H9 (cell line): ENCODE measurements at regions not wholly inside any gene's neighbourhood (a gene's known extent, or its start where the extent isn't known, plus 50 kb on each side); places are given as distances from the start of the nearest gene placed in this dataset.

Experiments used
- DNase-seq: peaks from one replicate; pipeline ENCODE4 v3.0.0-alpha.2; 2017
- H2AFZ ChIP-seq: one replicate; pipeline ENCODE4 v1.6.1; 2013; ENCODE audit warnings: mild to moderate bottlenecking, low read length, control low read depth, moderate library complexity
- H2AK5ac ChIP-seq: 2 replicates; pipeline ENCODE4 v1.6.1; 2013; ENCODE audit warnings: low read length, control low read depth, mixed read lengths; ENCODE audit not compliant: insufficient read length
- H2BK120ac ChIP-seq: one replicate; pipeline ENCODE4 v1.6.1; 2013; ENCODE audit warnings: low read depth, mild to moderate bottlenecking, low read length, control low read depth, inconsistent platforms; ENCODE audit not compliant: poor library complexity, severe bottlenecking
- H2BK12ac ChIP-seq: 2 replicates; pipeline ENCODE4 v1.6.1; 2013; ENCODE audit warnings: low read length, control low read depth, mixed read lengths, low read depth; ENCODE audit not compliant: insufficient read length
- H2BK15ac ChIP-seq: 2 replicates; pipeline ENCODE4 v1.6.1; 2013; ENCODE audit warnings: low read depth, low read length, control low read depth
- H2BK20ac ChIP-seq: one replicate; pipeline ENCODE4 v1.6.1; 2013; ENCODE audit warnings: low read depth, mild to moderate bottlenecking, low read length, control low read depth, inconsistent platforms; ENCODE audit not compliant: poor library complexity, severe bottlenecking
- H2BK5ac ChIP-seq: 2 replicates; pipeline ENCODE4 v1.6.1; 2013; ENCODE audit warnings: low read length, control low read depth, mixed read lengths; ENCODE audit not compliant: insufficient read length
- H3K14ac ChIP-seq: 2 replicates; pipeline ENCODE4 v1.6.1; 2013; ENCODE audit warnings: low read length, control low read depth; ENCODE audit not compliant: insufficient read depth
- H3K18ac ChIP-seq: 2 replicates; pipeline ENCODE4 v1.6.1; 2013; ENCODE audit warnings: low read depth, mild to moderate bottlenecking, mixed read lengths, low read length, control low read depth; ENCODE audit not compliant: insufficient read length
- H3K23ac ChIP-seq: 2 replicates; pipeline ENCODE4 v1.6.1; 2013; ENCODE audit warnings: low read length, control low read depth, mixed read lengths, low read depth; ENCODE audit not compliant: insufficient read length
- H3K23me2 ChIP-seq: 2 replicates; pipeline ENCODE4 v1.6.1; 2013; ENCODE audit warnings: low read depth, mild to moderate bottlenecking, mixed read lengths, low read length, control low read depth; ENCODE audit not compliant: insufficient read length, poor library complexity, severe bottlenecking
- H3K27ac ChIP-seq: 2 replicates; pipeline ENCODE4 v1.5.1; 2013; ENCODE audit warnings: low read length, control low read depth, mixed read lengths, low read depth; ENCODE audit not compliant: insufficient read length
- H3K27me3 ChIP-seq: 2 replicates; pipeline ENCODE4 v1.6.1; 2013; ENCODE audit warnings: low read length, control low read depth, inconsistent platforms; ENCODE audit not compliant: insufficient read depth
- H3K4ac ChIP-seq: 2 replicates; pipeline ENCODE4 v1.6.1; 2013; ENCODE audit warnings: low read depth, mild to moderate bottlenecking, control low read depth, inconsistent platforms, low read length, moderate library complexity
- H3K4me1 ChIP-seq: 2 replicates; pipeline ENCODE4 v1.6.1; 2013; ENCODE audit warnings: low read length, control low read depth, inconsistent platforms; ENCODE audit not compliant: insufficient read depth
- H3K4me2 ChIP-seq: 2 replicates; pipeline ENCODE4 v1.6.1; 2013; ENCODE audit warnings: low read length, control low read depth, mixed read lengths; ENCODE audit not compliant: insufficient read length, insufficient read depth
- H3K56ac ChIP-seq: 2 replicates; pipeline ENCODE4 v1.6.1; 2013; ENCODE audit warnings: low read depth, mild to moderate bottlenecking, mixed read lengths, low read length, control low read depth; ENCODE audit not compliant: insufficient read length
- H3K79me1 ChIP-seq: 2 replicates; pipeline ENCODE4 v1.6.1; 2013; ENCODE audit warnings: low read depth, mild to moderate bottlenecking, moderate library complexity, low read length, control low read depth, inconsistent platforms; ENCODE audit not compliant: insufficient read depth, poor library complexity, severe bottlenecking
- H3K79me2 ChIP-seq: 2 replicates; pipeline ENCODE4 v1.6.1; 2013; ENCODE audit warnings: low read length, control low read depth, inconsistent platforms; ENCODE audit not compliant: insufficient read depth
- H3K9ac ChIP-seq: 2 replicates; pipeline ENCODE4 v1.6.1; 2013; ENCODE audit warnings: low read length, control low read depth, mixed read lengths; ENCODE audit not compliant: insufficient read length; ENCODE audit errors: extremely low read depth
- H3K9me3 ChIP-seq: one replicate; pipeline ENCODE4 v1.6.1; 2013; ENCODE audit warnings: low read depth, low read length, inconsistent platforms; ENCODE audit not compliant: control insufficient read depth
- H3T11ph ChIP-seq: one replicate; pipeline ENCODE4 v1.6.1; 2013; ENCODE audit warnings: mild to moderate bottlenecking, low read length, control low read depth, inconsistent platforms
- H4K20me1 ChIP-seq: one replicate; pipeline ENCODE4 v1.6.1; 2013; ENCODE audit not compliant: control insufficient read depth, insufficient read length, insufficient read depth
- H4K5ac ChIP-seq: 2 replicates; pipeline ENCODE4 v1.6.1; 2013; ENCODE audit warnings: low read depth, mild to moderate bottlenecking, mixed read lengths, low read length, control low read depth; ENCODE audit not compliant: insufficient read length
- H4K8ac ChIP-seq: replicated peaks from 2 replicates; pipeline ENCODE4 v1.6.1; 2013; ENCODE audit warnings: low read length, control low read depth, mixed read lengths, low read depth; ENCODE audit not compliant: insufficient read length
- H4K91ac ChIP-seq: 2 replicates; pipeline ENCODE4 v1.6.1; 2013; ENCODE audit warnings: low read depth, mild to moderate bottlenecking, moderate library complexity, mixed read lengths, low read length, control low read depth; ENCODE audit not compliant: insufficient read length
- H3K27ac Mint-ChIP-seq, 3 experiments: 2 replicates in 2 of 3; 3 replicates in 1 of 3; pipeline ENCODE4 v1.8.0; 2020 to 2021; ENCODE audit warnings: mixed read lengths in 3 of 3, mild to moderate bottlenecking in 1 of 3, moderate library complexity in 1 of 3
- H3K27me3 Mint-ChIP-seq: 2 replicates; pipeline ENCODE4 v1.8.0; 2021; ENCODE audit warnings: low read depth, mild to moderate bottlenecking, moderate library complexity, mixed read lengths
- H3K36me3 Mint-ChIP-seq, 3 experiments: 2 replicates in 2 of 3; 3 replicates in 1 of 3; pipeline ENCODE4 v1.8.0; 2020 to 2021; ENCODE audit warnings: low read depth in 3 of 3, mixed read lengths in 3 of 3; ENCODE audit not compliant: insufficient read depth in 1 of 3
- H3K4me1 Mint-ChIP-seq, 2 experiments: 2 replicates each; pipeline ENCODE4 v1.8.0; 2020; ENCODE audit warnings: mixed read lengths in 2 of 2
- H3K4me3 Mint-ChIP-seq, 2 experiments: 2 replicates in 1 of 2; 3 replicates in 1 of 2; pipeline ENCODE4 v1.8.0; 2020 to 2021; ENCODE audit warnings: mild to moderate bottlenecking in 2 of 2, mixed read lengths in 2 of 2, moderate library complexity in 1 of 2
- H3K9me3 Mint-ChIP-seq, 2 experiments: 2 replicates in 1 of 2; 3 replicates in 1 of 2; pipeline ENCODE4 v1.8.0; 2020; ENCODE audit warnings: mild to moderate bottlenecking in 2 of 2, mixed read lengths in 2 of 2, moderate library complexity in 1 of 2
- CTCF ChIP-seq: fragments of 200-600 bp; sonication (generic); conservative IDR thresholded peaks from 3 replicates; pipeline ENCODE4 v1.8.0; 2021; ENCODE audit warnings: antibody characterized with exemption, mild to moderate bottlenecking
- WGBS: extraction: QIAGEN DNeasy Blood & Tissue Kit; methylation state at CpG from one replicate; pipeline ENCODE4 v1.1.7; 2013; ENCODE audit warnings: missing lambda C conversion rate, low lambda C conversion rate, mixed read lengths; ENCODE audit not compliant: insufficient read length; ENCODE audit errors: extremely low coverage; 5-methylcytosine and 5-hydroxymethylcytosine counted together

GRCh38 chr4:181646864-181647263 lies 596.3 kb upstream of the TENM3 start:
- Histone ChIP-seq H3K9ac (no peak overlapping the region), H2BK120ac (no peak overlapping the region), H2AFZ (no peak overlapping the region), H3K4me2 (no peak overlapping the region), H2BK20ac (no peak overlapping the region), H3K9me3 (no peaks in the 10 kb centered on the region), H3K14ac (no peak overlapping the region), H3K23me2 (no peaks in the 10 kb centered on the region), H3K27me3 (no peaks in the 10 kb centered on the region), H4K5ac (no peak overlapping the region), H3K79me2 (no peaks in the 10 kb centered on the region), H2AK5ac (no peak overlapping the region), H2BK15ac (no peak overlapping the region), H4K91ac (no peak overlapping the region), H2BK5ac (no peak overlapping the region), H3K4me1 (no peaks in the 10 kb centered on the region), H3K27ac (no peak overlapping the region), H3K4ac (no peak overlapping the region), H4K8ac (no peak overlapping the region), H2BK12ac (no peak overlapping the region), H3K18ac (no peak overlapping the region), H3K79me1 (no peaks in the 10 kb centered on the region), H3K56ac (no peak overlapping the region), H3K23ac (no peak overlapping the region), H4K20me1 (no peaks in the 10 kb centered on the region), H3T11ph (no peak overlapping the region)
- Mint-ChIP-seq H3K27me3 (no peaks in the 10 kb centered on the region), H3K4me1 (peaks cover 12% of the 10 kb centered on the region in 2 experiments), H3K4me3 (no peak overlapping the region), H3K9me3 (peaks cover 10 to 12% of the 10 kb centered on the region in 2 experiments; a peak in 4 of 5 replicates), H3K36me3 (peaks cover 0 to 7% (median 5%) of the 10 kb centered on the region in 3 experiments; a peak in 4 of 7 replicates), H3K27ac (no peak overlapping the region)
- no peak for TF ChIP-seq CTCF
- no peak for DNase-seq
- no CpG with 5 or more reads among the region's 6 CpGs for WGBS
